ENCODE measurements at regions not wholly inside any gene's neighbourhood (a gene's known extent, or its start where the extent isn't known, plus 50 kb on each side); places are given as distances from the start of the nearest gene placed in this dataset.

GRCh38 chr16:26247063-26247462 lies 555.3 kb downstream of the HS3ST4 start:
- no peak overlapping the region for H3K4me3 ChIP-seq (replicated peaks; ENCODE audit: low read depth, low read length)
- TF ChIP-seq, protein P1, sequence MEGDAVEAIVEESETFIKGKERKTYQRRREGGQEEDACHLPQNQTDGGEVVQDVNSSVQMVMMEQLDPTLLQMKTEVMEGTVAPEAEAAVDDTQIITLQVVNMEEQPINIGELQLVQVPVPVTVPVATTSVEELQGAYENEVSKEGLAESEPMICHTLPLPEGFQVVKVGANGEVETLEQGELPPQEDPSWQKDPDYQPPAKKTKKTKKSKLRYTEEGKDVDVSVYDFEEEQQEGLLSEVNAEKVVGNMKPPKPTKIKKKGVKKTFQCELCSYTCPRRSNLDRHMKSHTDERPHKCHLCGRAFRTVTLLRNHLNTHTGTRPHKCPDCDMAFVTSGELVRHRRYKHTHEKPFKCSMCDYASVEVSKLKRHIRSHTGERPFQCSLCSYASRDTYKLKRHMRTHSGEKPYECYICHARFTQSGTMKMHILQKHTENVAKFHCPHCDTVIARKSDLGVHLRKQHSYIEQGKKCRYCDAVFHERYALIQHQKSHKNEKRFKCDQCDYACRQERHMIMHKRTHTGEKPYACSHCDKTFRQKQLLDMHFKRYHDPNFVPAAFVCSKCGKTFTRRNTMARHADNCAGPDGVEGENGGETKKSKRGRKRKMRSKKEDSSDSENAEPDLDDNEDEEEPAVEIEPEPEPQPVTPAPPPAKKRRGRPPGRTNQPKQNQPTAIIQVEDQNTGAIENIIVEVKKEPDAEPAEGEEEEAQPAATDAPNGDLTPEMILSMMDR (IDR thresholded peaks at IDR 0.05; ENCODE audit: low read depth, low read length, missing control alignments) = no peak
- DNase-seq (ENCODE audit: extremely low read depth, low read depth) = no peak

GRCh38 chr16:26252598-26252997 lies 560.8 kb downstream of the HS3ST4 start:
- TF ChIP-seq, protein P1 (IDR thresholded peaks at IDR 0.05; ENCODE audit: low read depth, low read length, missing control alignments) = no peak
- no peak for DNase-seq (ENCODE audit: extremely low read depth, low read depth)

GRCh38 chr16:26261621-26262020 lies 569.9 kb downstream of the HS3ST4 start:
- no peak overlapping the region for H3K4me3 ChIP-seq (replicated peaks; ENCODE audit: low read depth, low read length)
- TF ChIP-seq, protein P1 (IDR thresholded peaks at IDR 0.05; ENCODE audit: low read depth, low read length, missing control alignments) = no peak
- no peak for DNase-seq (ENCODE audit: extremely low read depth, low read depth)

More at GRCh38 chr16:26252598-26252997, 560.8 kb downstream of the HS3ST4 start:
- H3K4me3 ChIP-seq (replicated peaks; ENCODE audit: low read depth, low read length) = no peak overlapping the region

- H3K4me3 ChIP-seq (replicated peaks; ENCODE audit: low read depth, low read length) = no peak overlapping the region
- TF ChIP-seq, protein P1 (IDR thresholded peaks at IDR 0.05; ENCODE audit: low read depth, low read length, missing control alignments) = no peak
- no peak for DNase-seq (ENCODE audit: extremely low read depth, low read depth)
These were observed 571.6 kb downstream of the HS3ST4 start for GRCh38 chr16:26263406-26263805.

DNA sequence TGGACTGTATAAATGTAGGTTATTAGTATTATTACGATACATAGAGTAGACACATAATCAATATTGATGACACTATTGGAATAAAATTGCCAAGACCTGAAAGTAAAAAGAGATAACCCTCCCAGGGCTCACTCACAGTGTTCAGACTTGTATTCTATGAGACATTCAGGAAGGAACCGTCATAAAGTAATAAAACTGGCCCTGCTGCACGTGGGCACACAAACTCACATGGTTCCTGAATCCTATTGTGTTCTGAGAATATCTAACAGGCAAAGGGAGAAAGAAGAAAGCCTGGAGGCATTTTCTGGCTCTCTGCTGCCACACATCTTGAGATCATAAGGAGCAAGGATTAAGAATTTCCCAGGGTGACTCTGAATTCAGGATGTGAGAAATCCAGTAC lies 575.9 kb downstream of the HS3ST4 start:
- TF ChIP-seq, protein P1 (IDR thresholded peaks at IDR 0.05; ENCODE audit: low read depth, low read length, missing control alignments) = no peak
- DNase-seq (ENCODE audit: extremely low read depth, low read depth) = no peak
- H3K4me3 ChIP-seq (replicated peaks; ENCODE audit: low read depth, low read length) = no peak overlapping the region

- TF ChIP-seq, protein P1 (IDR thresholded peaks at IDR 0.05; ENCODE audit: low read depth, low read length, missing control alignments) = no peak
- H3K4me3 ChIP-seq (replicated peaks; ENCODE audit: low read depth, low read length) = no peak overlapping the region
- no peak for DNase-seq (ENCODE audit: extremely low read depth, low read depth)
These were observed 577.9 kb downstream of the HS3ST4 start for GRCh38 chr16:26269673-26270072.

GRCh38 chr16:26273607-26274006 lies 581.8 kb downstream of the HS3ST4 start:
- DNase-seq (ENCODE audit: extremely low read depth, low read depth) = no peak
- TF ChIP-seq, protein P1 (IDR thresholded peaks at IDR 0.05; ENCODE audit: low read depth, low read length, missing control alignments) = no peak
- no peak overlapping the region for H3K4me3 ChIP-seq (replicated peaks; ENCODE audit: low read depth, low read length)

All from HFF-Myc (cell line).